Ascending aorta (tissue), 2 donors: ENCODE measurements at regions not wholly inside any gene's neighbourhood (a gene's known extent, or its start where the extent isn't known, plus 50 kb on each side); places are given as distances from the start of the nearest gene placed in this dataset.

Experiments used
- DNase-seq, 2 donors: peaks; one replicate each; pipeline ENCODE4 v3.0.0-alpha.2; 2019; ENCODE audit warnings: low spot score in 2 of 2
- H3K27ac ChIP-seq, 2 donors: fragments of 200-600 bp; sonication (generic); one replicate each; pipeline ENCODE4 v1.5.1; 2016 to 2017; ENCODE audit warnings: mild to moderate bottlenecking in 1 of 2
- H3K27me3 ChIP-seq: fragments of 200-600 bp; sonication (generic); one replicate; pipeline ENCODE4 v1.5.1; 2017
- H3K36me3 ChIP-seq, 2 donors: fragments of 200-600 bp; sonication (generic); one replicate each; pipeline ENCODE4 v1.5.1; 2016
- H3K4me1 ChIP-seq, 2 donors: fragments of 200-600 bp; sonication (generic); one replicate each; pipeline ENCODE4 v1.5.1; 2016 to 2017; ENCODE audit warnings: mild to moderate bottlenecking in 1 of 2
- H3K4me3 ChIP-seq, 2 donors: fragments of 200-600 bp; sonication (generic); one replicate each; pipeline ENCODE4 v1.5.1; 2016 to 2017; ENCODE audit warnings: mild to moderate bottlenecking in 1 of 2
- H3K9me3 ChIP-seq, 2 donors: fragments of 200-600 bp; sonication (generic); one replicate each; pipeline ENCODE4 v1.5.1; 2016
- CTCF ChIP-seq, 3 experiments: fragments of 200-600 bp in 2 of 3; fragments of 450-650 bp in 1 of 3; sonication (generic) in 2 of 3; IDR thresholded peaks; one replicate each; pipeline ENCODE4 v1.5.1; 2016 to 2019; ENCODE audit warnings: antibody characterized with exemption in 3 of 3, mild to moderate bottlenecking in 1 of 3, moderate library complexity in 1 of 3
- intact Hi-C: fragments of 100-400 bp; cut with DNase I; formaldehyde crosslinking; loops from one replicate; pipeline ENCODE4 v1.15.1; 2023

GRCh38 chr16:66006485-66006884 is 360.0 kb upstream of the CDH5 start:
- Histone ChIP-seq H3K9me3 (no peaks in the 10 kb centered on the region), H3K27me3 (no peaks in the 10 kb centered on the region), H3K27ac (no peak overlapping the region), H3K4me1 (no peaks in the 10 kb centered on the region), H3K4me3 (no peak overlapping the region), H3K36me3 (no peaks in the 10 kb centered on the region)
- DNase-seq, result no peak
- TF ChIP-seq CTCF (IDR thresholded peaks at IDR 0.05), result no peak
- intact Hi-C loops, result no loop called here

- intact Hi-C loops, result no loop called here
- no peak for TF ChIP-seq CTCF (IDR thresholded peaks at IDR 0.05)
Measured at GRCh38 chr16:66004699-66005098, 361.8 kb upstream of the CDH5 start.

GRCh38 chr16:66003201-66003600 is 363.3 kb upstream of the CDH5 start:
- H3K27me3 ChIP-seq, result no peaks in the 10 kb centered on the region
- DNase-seq, result no peak
- H3K4me3 ChIP-seq, result no peak overlapping the region
- intact Hi-C loops, result no loop called here
- no peak for TF ChIP-seq CTCF (IDR thresholded peaks at IDR 0.05)
- no peak overlapping the region for H3K27ac ChIP-seq
- H3K36me3 ChIP-seq, result no peaks in the 10 kb centered on the region
- no peaks in the 10 kb centered on the region for H3K9me3 ChIP-seq
- no peaks in the 10 kb centered on the region for H3K4me1 ChIP-seq

More at GRCh38 chr16:66004699-66005098, 361.8 kb upstream of the CDH5 start:
- Histone ChIP-seq H3K9me3 (no peaks in the 10 kb centered on the region), H3K4me3 (no peak overlapping the region), H3K27ac (no peak overlapping the region), H3K4me1 (no peaks in the 10 kb centered on the region), H3K27me3 (no peaks in the 10 kb centered on the region), H3K36me3 (no peaks in the 10 kb centered on the region)
- no peak for DNase-seq

GRCh38 chr16:66002601-66003000 is 363.9 kb upstream of the CDH5 start:
- no peaks in the 10 kb centered on the region for H3K36me3 ChIP-seq
- H3K9me3 ChIP-seq, result no peaks in the 10 kb centered on the region
- DNase-seq, result no peak
- no peak overlapping the region for H3K4me3 ChIP-seq
- TF ChIP-seq CTCF (IDR thresholded peaks at IDR 0.05), result no peak
- H3K27ac ChIP-seq, result no peak overlapping the region
- no peaks in the 10 kb centered on the region for H3K4me1 ChIP-seq
- intact Hi-C loops, result no loop called here
- H3K27me3 ChIP-seq, result no peaks in the 10 kb centered on the region

- TF ChIP-seq CTCF (IDR thresholded peaks at IDR 0.05), result no peak
- Histone ChIP-seq H3K27me3 (no peaks in the 10 kb centered on the region), H3K9me3 (no peaks in the 10 kb centered on the region), H3K36me3 (no peaks in the 10 kb centered on the region), H3K4me3 (no peak overlapping the region), H3K4me1 (no peaks in the 10 kb centered on the region), H3K27ac (no peak overlapping the region)
- DNase-seq, result no peak
- intact Hi-C loops, result no loop called here
Measured at GRCh38 chr16:66001432-66001831, 365.1 kb upstream of the CDH5 start.

GRCh38 chr16:65998443-65998842 is 368.0 kb upstream of the CDH5 start:
- no peaks in the 10 kb centered on the region for H3K36me3 ChIP-seq
- no peaks in the 10 kb centered on the region for H3K27me3 ChIP-seq
- no peak for DNase-seq
- H3K27ac ChIP-seq, result no peak overlapping the region
- intact Hi-C loops, result no loop called here
- no peak overlapping the region for H3K4me3 ChIP-seq
- no peak for TF ChIP-seq CTCF (IDR thresholded peaks at IDR 0.05)
- H3K9me3 ChIP-seq, result no peaks in the 10 kb centered on the region
- no peaks in the 10 kb centered on the region for H3K4me1 ChIP-seq
